Liver (tissue), 8 donors: ENCODE measurements at regions not wholly inside any gene's neighbourhood (a gene's known extent, or its start where the extent isn't known, plus 50 kb on each side); places are given as distances from the start of the nearest gene placed in this dataset.

Experiments used
- DNase-seq: peaks from one replicate; pipeline ENCODE4 v3.0.0-alpha.2; 2017; ENCODE audit warnings: low spot score
- H3K27ac ChIP-seq, 2 donors: one replicate each; pipeline ENCODE4 v1.7.0; 2013; ENCODE audit warnings: inconsistent platforms in 2 of 2, low read length in 2 of 2, control low read depth in 1 of 2, low read depth in 1 of 2, mild to moderate bottlenecking in 1 of 2
- H3K27me3 ChIP-seq, 4 donors: one replicate each; pipeline versions ENCODE4 v1.6.1 to v1.7.0; 2013; ENCODE audit warnings: low read length in 3 of 4, inconsistent platforms in 1 of 4, mild to moderate bottlenecking in 1 of 4, moderate library complexity in 1 of 4; ENCODE audit not compliant: control insufficient read depth in 4 of 4, insufficient read depth in 4 of 4
- H3K36me3 ChIP-seq, 4 donors: one replicate each; pipeline versions ENCODE4 v1.6.1 to v1.7.0; 2013; ENCODE audit warnings: low read length in 3 of 4, mild to moderate bottlenecking in 3 of 4, low read depth in 1 of 4, moderate library complexity in 1 of 4; ENCODE audit not compliant: control insufficient read depth in 4 of 4, insufficient read depth in 3 of 4
- H3K4me1 ChIP-seq, 4 donors: one replicate each; pipeline versions ENCODE4 v1.6.1 to v1.7.0; 2013; ENCODE audit warnings: low read length in 3 of 4, mild to moderate bottlenecking in 3 of 4, moderate library complexity in 1 of 4; ENCODE audit not compliant: control insufficient read depth in 4 of 4, insufficient read depth in 4 of 4
- H3K4me3 ChIP-seq, 3 donors: one replicate each; pipeline versions ENCODE4 v1.6.1 to v1.7.0; 2013; ENCODE audit warnings: low read length in 3 of 3, control low read depth in 1 of 3, low read depth in 1 of 3, mild to moderate bottlenecking in 1 of 3
- H3K9ac ChIP-seq, 2 donors: one replicate each; pipeline ENCODE4 v1.7.0; 2013; ENCODE audit warnings: low read length in 2 of 2, mild to moderate bottlenecking in 2 of 2, moderate library complexity in 2 of 2, control low read depth in 1 of 2, low read depth in 1 of 2
- H3K9me3 ChIP-seq, 4 donors: one replicate each; pipeline versions ENCODE4 v1.6.1 to v1.7.0; 2013; ENCODE audit warnings: low read length in 3 of 4; ENCODE audit not compliant: control insufficient read depth in 4 of 4
- ATF3 ChIP-seq: IDR thresholded peaks from 2 replicates; pipeline ENCODE4 v1.6.1; 2016; ENCODE audit warnings: antibody characterized with exemption
- CTCF ChIP-seq: fragments of 150-350 bp; IDR thresholded peaks from 2 replicates; pipeline ENCODE4 v1.5.1; 2017; ENCODE audit warnings: improper control_type of control experiment, low read depth, low read length; ENCODE audit not compliant: missing input control
- EGR1 ChIP-seq, 2 donors: IDR thresholded peaks; 2 replicates each; pipeline ENCODE4 v1.6.1; 2016 to 2018; ENCODE audit warnings: antibody characterized with exemption in 2 of 2, low read depth in 2 of 2
- FOXA1 ChIP-seq: IDR thresholded peaks from 2 replicates; pipeline ENCODE4 v1.6.1; 2016; ENCODE audit warnings: antibody characterized with exemption
- FOXA2 ChIP-seq: IDR thresholded peaks from 2 replicates; pipeline ENCODE4 v1.6.1; 2016; ENCODE audit warnings: antibody characterized with exemption
- GABPA ChIP-seq, 2 donors: IDR thresholded peaks in 1 of 2; conservative IDR thresholded peaks in 1 of 2; 2 replicates each; pipeline ENCODE4 v1.6.1; 2016; ENCODE audit warnings: antibody characterized with exemption in 2 of 2, mild to moderate bottlenecking in 1 of 2, moderate library complexity in 1 of 2
- HNF4A ChIP-seq, 2 donors: conservative IDR thresholded peaks; 2 replicates each; pipeline ENCODE4 v1.6.1; 2016; ENCODE audit warnings: antibody characterized with exemption in 2 of 2, mild to moderate bottlenecking in 2 of 2
- HNF4G ChIP-seq: IDR thresholded peaks from 2 replicates; pipeline ENCODE4 v1.6.1; 2016; ENCODE audit warnings: antibody characterized with exemption
- JUND ChIP-seq, 2 donors: IDR thresholded peaks; 2 replicates each; pipeline ENCODE4 v1.6.1; 2016; ENCODE audit warnings: antibody characterized with exemption in 2 of 2
- MAX ChIP-seq: IDR thresholded peaks from 2 replicates; pipeline ENCODE4 v1.6.1; 2016; ENCODE audit warnings: antibody characterized with exemption
- RAD21 ChIP-seq, 2 donors: IDR thresholded peaks; 2 replicates each; pipeline ENCODE4 v1.6.1; 2016; ENCODE audit warnings: antibody characterized with exemption in 2 of 2, mild to moderate bottlenecking in 2 of 2
- SP1 ChIP-seq: IDR thresholded peaks from 2 replicates; pipeline ENCODE4 v1.6.1; 2018; ENCODE audit warnings: antibody characterized with exemption, mild to moderate bottlenecking
- TAF1 ChIP-seq: conservative IDR thresholded peaks from 2 replicates; pipeline ENCODE4 v1.6.1; 2016; ENCODE audit warnings: antibody characterized with exemption, mild to moderate bottlenecking
- YY1 ChIP-seq: IDR thresholded peaks from 2 replicates; pipeline ENCODE4 v1.6.1; 2016; ENCODE audit warnings: antibody characterized with exemption, mild to moderate bottlenecking
- ZBTB33 ChIP-seq: IDR thresholded peaks from 2 replicates; pipeline ENCODE4 v1.6.1; 2016; ENCODE audit warnings: antibody characterized with exemption
- WGBS: extraction: QIAGEN DNeasy Blood & Tissue Kit; methylation state at CpG from one replicate; pipeline ENCODE4 v1.1.7; 2013; 5-methylcytosine and 5-hydroxymethylcytosine counted together
- donor health status: healthy.
- donor health status: healthy.
- donor health status: healthy.
- donor health status: healthy.
- donor health status: healthy.

- Histone ChIP-seq H3K27ac (no peak overlapping the region), H3K4me3 (no peak overlapping the region), H3K36me3 (no peaks in the 10 kb centered on the region), H3K9me3 (no peaks in the 10 kb centered on the region), H3K27me3 (no peaks in the 10 kb centered on the region), H3K9ac (no peak overlapping the region), H3K4me1 (no peaks in the 10 kb centered on the region)
- no peak for DNase-seq
- WGBS, result 76% methylated on average over 1 of the region's 1 CpG
- TF ChIP-seq CTCF (no peak), GABPA (IDR thresholded peaks at IDR 0.05 in 1 of 2, conservative IDR thresholded peaks at IDR 0.05 in 1 of 2) (no peak), HNF4G (no peak), TAF1 (no peak), JUND (IDR thresholded peaks at IDR 0.05) (no peak), MAX (no peak), HNF4A (conservative IDR thresholded peaks at IDR 0.05) (no peak), ATF3 (no peak), FOXA1 (no peak)
These were observed 56.0 kb upstream of the SLC22A16 start for GRCh38 chr6:110532431-110532830.

GRCh38 chr6:110530671-110531070 lies 54.3 kb upstream of the SLC22A16 start:
- Histone ChIP-seq H3K27me3 (no peaks in the 10 kb centered on the region), H3K27ac (no peak overlapping the region), H3K36me3 (no peaks in the 10 kb centered on the region), H3K9ac (no peak overlapping the region), H3K9me3 (no peaks in the 10 kb centered on the region), H3K4me1 (no peaks in the 10 kb centered on the region), H3K4me3 (no peak overlapping the region)
- TF ChIP-seq FOXA2 (no peak), GABPA (IDR thresholded peaks at IDR 0.05 in 1 of 2, conservative IDR thresholded peaks at IDR 0.05 in 1 of 2) (no peak), HNF4G (no peak), CTCF (no peak), TAF1 (no peak), ZBTB33 (no peak), YY1 (no peak), RAD21 (IDR thresholded peaks at IDR 0.05) (no peak), ATF3 (no peak), EGR1 (IDR thresholded peaks at IDR 0.05; ENCODE audit: low read depth in 2 of 2) (no peak), JUND (IDR thresholded peaks at IDR 0.05) (no peak), MAX (no peak), SP1 (no peak)
- WGBS, result 90% methylated on average over 2 of the region's 2 CpGs
- DNase-seq, result no peak
